ENCODE measurements at regions not wholly inside any gene's neighbourhood (a gene's known extent, or its start where the extent isn't known, plus 50 kb on each side); places are given as distances from the start of the nearest gene placed in this dataset.

DNA sequence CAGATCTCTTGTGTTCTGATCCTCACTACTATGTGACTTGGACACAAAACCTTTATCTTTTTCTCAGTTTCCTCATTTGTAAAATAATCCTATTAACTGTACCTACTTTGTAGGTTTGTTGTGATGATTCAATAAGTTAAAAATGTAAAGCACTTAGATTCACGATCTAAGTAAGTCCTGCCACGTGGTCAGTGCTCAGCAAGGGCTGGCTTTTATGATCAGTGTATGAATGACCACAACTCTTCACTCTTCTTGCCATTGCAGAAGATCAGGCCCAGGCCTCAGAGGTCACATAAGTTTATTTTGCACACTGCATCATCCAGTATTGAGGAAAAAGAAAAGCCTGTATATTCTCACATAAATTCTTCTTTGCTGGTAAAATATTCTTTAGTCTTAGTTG, 1192.5 kb upstream of the ACVR2A start:
- Mint-ChIP-seq H3K9me3 (ENCODE audit: unreplicated experiment) (no peaks in the 10 kb centered on the region), H3K4me3 (ENCODE audit: unreplicated experiment) (no peak overlapping the region), H3K27ac (ENCODE audit: low read depth, unreplicated experiment) (no peak overlapping the region), H3K27me3 (ENCODE audit: insufficient read depth, unreplicated experiment) (no peaks in the 10 kb centered on the region), H3K4me1 (ENCODE audit: insufficient read depth, unreplicated experiment) (no peaks in the 10 kb centered on the region), H3K36me3 (ENCODE audit: insufficient read depth, unreplicated experiment) (no peaks in the 10 kb centered on the region)
- intact Hi-C loops (cut with micrococcal nuclease) = no loop called here
- POLR2A ChIA-PET = no interaction called here
- TF ChIP-seq CTCF (IDR thresholded peaks at IDR 0.05; ENCODE audit: unreplicated experiment) = no peak
- CTCF ChIA-PET = no interaction called here
- no peak for DNase-seq (ENCODE audit: unreplicated experiment)
- no TSS peak for BruUV-seq (replicated peaks)

DNA sequence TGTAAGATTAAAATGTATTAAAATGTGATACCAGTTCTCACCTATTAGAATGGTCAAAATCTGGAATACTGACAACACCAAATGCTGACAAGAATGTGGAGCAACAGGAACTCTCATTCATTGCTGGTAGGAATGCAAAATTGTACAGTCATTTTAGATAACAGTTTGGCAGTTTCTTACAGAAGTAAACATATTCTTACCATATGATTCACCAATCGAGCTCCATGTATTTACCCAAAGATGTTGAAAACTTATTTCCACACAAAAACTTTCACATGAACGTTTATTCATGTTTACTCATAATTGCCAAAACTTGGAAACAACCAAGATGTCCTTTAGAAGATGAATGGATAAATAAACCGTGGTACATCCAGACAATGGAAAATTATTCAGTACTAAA, 1193.5 kb upstream of the ACVR2A start:
- no peak for DNase-seq (ENCODE audit: unreplicated experiment)
- ChIA-PET CTCF (interaction anchor here (1.1 kb wide), 1 partner anchor 13 kb away, joined by 3 read pairs; no protein-coding TSS in a partner anchor), POLR2A (interaction anchor here (0.7 kb wide), 1 partner anchor 75 kb away, joined by 3 read pairs; no protein-coding TSS in a partner anchor)
- intact Hi-C loops (cut with micrococcal nuclease) = no loop called here
- Mint-ChIP-seq H3K9me3 (ENCODE audit: unreplicated experiment) (no peaks in the 10 kb centered on the region), H3K4me1 (ENCODE audit: insufficient read depth, unreplicated experiment) (no peaks in the 10 kb centered on the region), H3K27me3 (ENCODE audit: insufficient read depth, unreplicated experiment) (no peaks in the 10 kb centered on the region), H3K27ac (ENCODE audit: low read depth, unreplicated experiment) (no peak overlapping the region), H3K36me3 (ENCODE audit: insufficient read depth, unreplicated experiment) (no peaks in the 10 kb centered on the region), H3K4me3 (ENCODE audit: unreplicated experiment) (no peak overlapping the region)
- TF ChIP-seq CTCF (IDR thresholded peaks at IDR 0.05; ENCODE audit: unreplicated experiment) = no peak
- BruUV-seq (replicated peaks) = no TSS peak

- POLR2A ChIA-PET = no interaction called here
- no peaks in the 10 kb centered on the region for H3K27me3 Mint-ChIP-seq (ENCODE audit: insufficient read depth, unreplicated experiment)
- no TSS peak for BruUV-seq (replicated peaks)
- no peak overlapping the region for H3K4me3 Mint-ChIP-seq (ENCODE audit: unreplicated experiment)
- CTCF ChIA-PET = no interaction called here
- intact Hi-C loops (cut with micrococcal nuclease) = no loop called here
- H3K9me3 Mint-ChIP-seq (ENCODE audit: unreplicated experiment) = peaks cover 13% of the 10 kb centered on the region
- no peaks in the 10 kb centered on the region for H3K4me1 Mint-ChIP-seq (ENCODE audit: insufficient read depth, unreplicated experiment)
- H3K36me3 Mint-ChIP-seq (ENCODE audit: insufficient read depth, unreplicated experiment) = no peaks in the 10 kb centered on the region
- no peak for DNase-seq (ENCODE audit: unreplicated experiment)
- TF ChIP-seq CTCF (IDR thresholded peaks at IDR 0.05; ENCODE audit: unreplicated experiment) = no peak
- no peak overlapping the region for H3K27ac Mint-ChIP-seq (ENCODE audit: low read depth, unreplicated experiment)
Observed at GRCh38 chr2:146642066-146642465, 1202.8 kb upstream of the ACVR2A start.

- Mint-ChIP-seq H3K9me3 (ENCODE audit: unreplicated experiment) (no peaks in the 10 kb centered on the region), H3K27ac (ENCODE audit: low read depth, unreplicated experiment) (peak overlapping the region; percentile 10), H3K27me3 (ENCODE audit: insufficient read depth, unreplicated experiment) (no peaks in the 10 kb centered on the region), H3K36me3 (ENCODE audit: insufficient read depth, unreplicated experiment) (no peaks in the 10 kb centered on the region), H3K4me1 (ENCODE audit: insufficient read depth, unreplicated experiment) (peaks cover 11% of the 10 kb centered on the region), H3K4me3 (ENCODE audit: unreplicated experiment) (peak overlapping the region; percentile 10)
- peak; percentile 87 for DNase-seq (ENCODE audit: unreplicated experiment)
- no TSS peak for BruUV-seq (replicated peaks)
- POLR2A ChIA-PET = interaction anchor here (0.7 kb wide), 2 partner anchors 30 to 1574 kb away, joined by 3 read pairs; no protein-coding TSS in a partner anchor
- no peak for TF ChIP-seq CTCF (IDR thresholded peaks at IDR 0.05; ENCODE audit: unreplicated experiment)
- CTCF ChIA-PET = no interaction called here
- intact Hi-C loops (cut with micrococcal nuclease) = no loop called here
Observed at GRCh38 chr2:146634230-146635097, 1210.4 kb upstream of the ACVR2A start.

Data from MCF 10A (cell line).